ENCODE measurements at regions not wholly inside any gene's neighbourhood (a gene's known extent, or its start where the extent isn't known, plus 50 kb on each side); places are given as distances from the start of the nearest gene placed in this dataset.

GRCh38 chr2:180190851-180191250, 183.8 kb upstream of the CWC22 start:
- DNase-seq, result no peak

- no peak for DNase-seq
Observed at GRCh38 chr2:180187611-180188010, 180.5 kb upstream of the CWC22 start.

GRCh38 chr2:180184506-180184905, 177.4 kb upstream of the CWC22 start:
- no peak for DNase-seq

- no peak for DNase-seq
Observed at GRCh38 chr2:180180511-180180910, 173.4 kb upstream of the CWC22 start.

GRCh38 chr2:180177534-180177933, 170.4 kb upstream of the CWC22 start:
- no peak for DNase-seq

- DNase-seq, result no peak
Observed at GRCh38 chr2:180175736-180176135, 168.6 kb upstream of the CWC22 start.

- DNase-seq, result no peak
Observed at GRCh38 chr2:180174580-180174979, 167.5 kb upstream of the CWC22 start.

GRCh38 chr2:180169474-180169873, 162.4 kb upstream of the CWC22 start:
- no peak for DNase-seq

GRCh38 chr2:180161415-180161814, 154.3 kb upstream of the CWC22 start:
- DNase-seq, result no peak

GRCh38 chr2:180159921-180160320, 152.8 kb upstream of the CWC22 start:
- DNase-seq, result no peak

- DNase-seq, result no peak
Observed at GRCh38 chr2:180158961-180159360, 151.9 kb upstream of the CWC22 start.

GRCh38 chr2:180156651-180157050, 149.6 kb upstream of the CWC22 start:
- DNase-seq, result no peak

GRCh38 chr2:180150606-180151005, 143.5 kb upstream of the CWC22 start:
- DNase-seq, result no peak

GRCh38 chr2:180146541-180146940, 139.4 kb upstream of the CWC22 start:
- no peak for DNase-seq

GRCh38 chr2:180146114-180146513, 139.0 kb upstream of the CWC22 start:
- no peak for DNase-seq

- no peak for DNase-seq
Observed at GRCh38 chr2:180145163-180145562, 138.1 kb upstream of the CWC22 start.

- DNase-seq, result no peak
Observed at GRCh38 chr2:180144338-180144813, 137.3 kb upstream of the CWC22 start.

- no peak for DNase-seq
Observed at GRCh38 chr2:180143633-180144337, 136.7 kb upstream of the CWC22 start.

- no peak for DNase-seq
Observed at GRCh38 chr2:180141600-180141999, 134.5 kb upstream of the CWC22 start.

GRCh38 chr2:180133736-180134135, 126.6 kb upstream of the CWC22 start:
- DNase-seq, result no peak

- DNase-seq, result no peak
Observed at GRCh38 chr2:180130403-180130802, 123.3 kb upstream of the CWC22 start.

- no peak for DNase-seq
Observed at GRCh38 chr2:180128861-180129260, 121.8 kb upstream of the CWC22 start.

GRCh38 chr2:180125245-180125962, 118.3 kb upstream of the CWC22 start:
- peak; percentile 79 for DNase-seq
